ENCODE measurements at regions not wholly inside any gene's neighbourhood (a gene's known extent, or its start where the extent isn't known, plus 50 kb on each side); places are given as distances from the start of the nearest gene placed in this dataset.

GRCh38 chr9:115964710-115965347 lies 188.8 kb upstream of the PAPPA start:
- DNase-seq (ENCODE audit: low spot score) (no peak), ATAC-seq (ENCODE audit: low read depth) (no peak)
- no peak overlapping the region for H3K4me3 ChIP-seq (ENCODE audit: severe bottlenecking)
- no peak for TF ChIP-seq CTCF (IDR thresholded peaks at IDR 0.05; ENCODE audit: poor library complexity, severe bottlenecking)
- no peaks in the 10 kb centered on the region for H3K36me3 ChIP-seq (ENCODE audit: low read depth)
- no peaks in the 10 kb centered on the region for H3K27me3 ChIP-seq (ENCODE audit: insufficient read depth, poor library complexity, severe bottlenecking)
- H3K9me3 ChIP-seq (ENCODE audit: severe bottlenecking), result no peaks in the 10 kb centered on the region
- no peak overlapping the region for H3K27ac ChIP-seq (ENCODE audit: poor library complexity, severe bottlenecking)
- H3K4me1 ChIP-seq (ENCODE audit: insufficient read depth, poor library complexity, severe bottlenecking), result peaks cover 5% of the 10 kb centered on the region

GRCh38 chr9:115966660-115967059 lies 186.9 kb upstream of the PAPPA start:
- no peak for TF ChIP-seq CTCF (IDR thresholded peaks at IDR 0.05; ENCODE audit: poor library complexity, severe bottlenecking)
- H3K27ac ChIP-seq (ENCODE audit: poor library complexity, severe bottlenecking), result no peak overlapping the region
- H3K4me3 ChIP-seq (ENCODE audit: severe bottlenecking), result no peak overlapping the region
- H3K27me3 ChIP-seq (ENCODE audit: insufficient read depth, poor library complexity, severe bottlenecking), result no peaks in the 10 kb centered on the region
- no peaks in the 10 kb centered on the region for H3K36me3 ChIP-seq (ENCODE audit: low read depth)
- no peaks in the 10 kb centered on the region for H3K9me3 ChIP-seq (ENCODE audit: severe bottlenecking)
- DNase-seq (ENCODE audit: low spot score), result no peak
- H3K4me1 ChIP-seq (ENCODE audit: insufficient read depth, poor library complexity, severe bottlenecking), result peaks cover 5% of the 10 kb centered on the region
- ATAC-seq (ENCODE audit: low read depth), result no peak

- H3K4me3 ChIP-seq (ENCODE audit: severe bottlenecking), result no peak overlapping the region
- H3K4me1 ChIP-seq (ENCODE audit: insufficient read depth, poor library complexity, severe bottlenecking), result peaks cover 5% of the 10 kb centered on the region
- no peaks in the 10 kb centered on the region for H3K9me3 ChIP-seq (ENCODE audit: severe bottlenecking)
- ATAC-seq (ENCODE audit: low read depth), result peak; percentile 54; the same call in 2 of the 3 replicates
- no peaks in the 10 kb centered on the region for H3K27me3 ChIP-seq (ENCODE audit: insufficient read depth, poor library complexity, severe bottlenecking)
- no peak for TF ChIP-seq CTCF (IDR thresholded peaks at IDR 0.05; ENCODE audit: poor library complexity, severe bottlenecking)
- no peaks in the 10 kb centered on the region for H3K36me3 ChIP-seq (ENCODE audit: low read depth)
- H3K27ac ChIP-seq (ENCODE audit: poor library complexity, severe bottlenecking), result no peak overlapping the region
- DNase-seq (ENCODE audit: low spot score), result no peak
Measured at GRCh38 chr9:115969096-115969495, 184.5 kb upstream of the PAPPA start.

GRCh38 chr9:115972362-115972761 lies 181.2 kb upstream of the PAPPA start:
- DNase-seq (ENCODE audit: low spot score), result no peak
- peaks cover 5% of the 10 kb centered on the region for H3K4me1 ChIP-seq (ENCODE audit: insufficient read depth, poor library complexity, severe bottlenecking)
- no peaks in the 10 kb centered on the region for H3K27me3 ChIP-seq (ENCODE audit: insufficient read depth, poor library complexity, severe bottlenecking)
- peak; percentile 41; the same call in 1 of the 3 replicates for ATAC-seq (ENCODE audit: low read depth)
- no peak for TF ChIP-seq CTCF (IDR thresholded peaks at IDR 0.05; ENCODE audit: poor library complexity, severe bottlenecking)
- H3K9me3 ChIP-seq (ENCODE audit: severe bottlenecking), result no peaks in the 10 kb centered on the region
- no peak overlapping the region for H3K4me3 ChIP-seq (ENCODE audit: severe bottlenecking)
- H3K27ac ChIP-seq (ENCODE audit: poor library complexity, severe bottlenecking), result no peak overlapping the region
- no peaks in the 10 kb centered on the region for H3K36me3 ChIP-seq (ENCODE audit: low read depth)

- Histone ChIP-seq H3K36me3 (ENCODE audit: low read depth) (no peaks in the 10 kb centered on the region), H3K4me1 (ENCODE audit: insufficient read depth, poor library complexity, severe bottlenecking) (peaks cover 5% of the 10 kb centered on the region), H3K4me3 (ENCODE audit: severe bottlenecking) (no peak overlapping the region), H3K9me3 (ENCODE audit: severe bottlenecking) (no peaks in the 10 kb centered on the region), H3K27me3 (ENCODE audit: insufficient read depth, poor library complexity, severe bottlenecking) (no peaks in the 10 kb centered on the region), H3K27ac (ENCODE audit: poor library complexity, severe bottlenecking) (no peak overlapping the region)
- ATAC-seq (ENCODE audit: low read depth) (no peak), DNase-seq (ENCODE audit: low spot score) (no peak)
- TF ChIP-seq CTCF (IDR thresholded peaks at IDR 0.05; ENCODE audit: poor library complexity, severe bottlenecking), result no peak
Measured at GRCh38 chr9:115972843-115973595, 180.6 kb upstream of the PAPPA start.
